Right lobe of liver (tissue), 6 donors: ENCODE measurements at regions not wholly inside any gene's neighbourhood (a gene's known extent, or its start where the extent isn't known, plus 50 kb on each side); places are given as distances from the start of the nearest gene placed in this dataset.

Experiments
- ATAC-seq, 4 donors: fragments of 200-7000 bp; cut with Tn5 transposase; one replicate each; pipeline ENCODE4 v1.9.1; 2020; ENCODE audit warnings: mild to moderate bottlenecking in 4 of 4, moderate library complexity in 4 of 4
- DNase-seq, 3 donors: peaks; one replicate each; pipeline ENCODE4 v3.0.0-alpha.2; 2020
- H3K27ac ChIP-seq, 3 donors: fragments of 200-600 bp; one replicate each; pipeline ENCODE4 v1.8.0; 2022
- H3K27me3 ChIP-seq, 2 donors: fragments of 200-600 bp; one replicate each; pipeline ENCODE4 v1.8.0; 2022
- H3K36me3 ChIP-seq, 4 donors: fragments of 200-600 bp; sonication (generic) in 1 of 4; one replicate each; pipeline versions ENCODE4 v1.5.1 to v1.8.0; 2017 to 2022; ENCODE audit warnings: control low read depth in 1 of 4
- H3K4me1 ChIP-seq, 4 donors: fragments of 200-600 bp; sonication (generic) in 1 of 4; one replicate each; pipeline versions ENCODE4 v1.5.1 to v1.8.0; 2017 to 2022; ENCODE audit warnings: control low read depth in 1 of 4
- H3K4me3 ChIP-seq, 3 donors: fragments of 200-600 bp; one replicate each; pipeline ENCODE4 v1.8.0; 2022
- H3K9me3 ChIP-seq, 4 donors: fragments of 200-600 bp; sonication (generic) in 1 of 4; one replicate each; pipeline versions ENCODE4 v1.5.1 to v1.8.0; 2017 to 2022; ENCODE audit warnings: control low read depth in 1 of 4
- POLR2A ChIP-seq: fragments of 450-650 bp; IDR thresholded peaks from one replicate; pipeline ENCODE4 v1.6.1; 2017; ENCODE audit warnings: antibody characterized with exemption, mild to moderate bottlenecking
- WGBS: methylation state at CpG from one replicate; pipeline ENCODE4 v1.1.6; 2018; ENCODE audit warnings: low coverage, low lambda C conversion rate; ENCODE audit not compliant: insufficient coverage; ENCODE audit errors: missing lambda C conversion rate; 5-methylcytosine and 5-hydroxymethylcytosine counted together
- intact Hi-C, 2 donors: fragments of 100-400 bp; cut with DNase I; formaldehyde crosslinking; loops; one replicate each; pipeline versions ENCODE4 v1.11.2 to v1.14.1; 2022
- TF ChIP-seq, protein P1 (sequence below), 4 donors: fragments of 200-600 bp in 3 of 4; fragments of 450-650 bp in 1 of 4; IDR thresholded peaks; one replicate each; pipeline versions ENCODE4 v1.5.1 to v1.8.0; 2016 to 2022; ENCODE audit warnings: antibody characterized with exemption in 4 of 4, mild to moderate bottlenecking in 2 of 4
- donor health status: DM: no; HTN: yes; CAD: no.
- donor health status: DM: no; HTN: no; CAD: no.
- donor health status: DM: no; HTN: no; CAD: no.
- donor health status: DM: no; HTN: yes; CAD: no.
- donor health status: DM: no; HTN: yes; CAD: no.

DNA sequence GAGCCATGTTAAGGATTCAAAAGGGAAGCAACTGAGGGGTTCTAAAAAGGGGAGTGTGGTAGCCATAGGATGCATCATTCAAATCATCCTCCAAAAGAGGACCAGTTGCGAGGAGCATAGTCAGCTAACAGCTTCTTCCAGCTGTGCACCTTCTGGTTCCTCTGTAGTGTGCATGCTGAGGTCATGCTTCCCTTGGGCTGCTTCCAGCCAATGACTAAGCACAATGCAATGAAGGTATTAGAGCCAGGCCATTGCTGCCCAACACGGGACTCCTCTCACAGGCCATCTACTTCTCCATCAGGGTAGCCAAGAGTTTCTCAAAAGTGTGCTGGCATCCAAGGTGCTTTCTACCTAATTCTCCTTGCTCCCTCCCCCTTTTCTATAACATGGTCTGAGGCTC is 69.2 kb upstream of the ARID2 start:
- peak in 3 of 4 donors; percentile 36 to 87 (median 36) for ATAC-seq
- DNase-seq = no peak

DNA sequence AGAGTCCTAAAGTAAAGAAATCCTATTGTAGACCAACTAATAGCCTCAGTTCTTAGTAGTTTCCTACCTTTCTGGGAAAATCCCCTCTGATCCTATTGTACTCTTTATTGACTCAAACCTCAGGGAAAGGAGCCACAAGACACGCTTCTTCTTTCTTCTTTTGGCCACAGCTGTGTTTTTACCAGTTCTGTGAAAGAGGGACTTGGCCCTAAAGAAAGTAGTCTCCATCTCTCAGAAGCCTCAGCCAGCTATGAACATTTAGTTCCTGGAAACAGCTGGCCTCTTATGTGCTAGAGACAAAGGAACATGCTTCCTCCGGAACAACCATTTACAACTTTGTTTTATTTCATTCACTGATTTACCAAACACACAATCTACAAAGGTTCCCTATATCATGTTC is 66.1 kb upstream of the ARID2 start:
- ATAC-seq (no peak), DNase-seq (no peak)
- no peaks in the 10 kb centered on the region for H3K4me1 ChIP-seq
- no peaks in the 10 kb centered on the region for H3K36me3 ChIP-seq
- H3K4me3 ChIP-seq = no peak overlapping the region
- H3K27me3 ChIP-seq = no peaks in the 10 kb centered on the region
- no peaks in the 10 kb centered on the region for H3K9me3 ChIP-seq
- TF ChIP-seq, protein P1, sequence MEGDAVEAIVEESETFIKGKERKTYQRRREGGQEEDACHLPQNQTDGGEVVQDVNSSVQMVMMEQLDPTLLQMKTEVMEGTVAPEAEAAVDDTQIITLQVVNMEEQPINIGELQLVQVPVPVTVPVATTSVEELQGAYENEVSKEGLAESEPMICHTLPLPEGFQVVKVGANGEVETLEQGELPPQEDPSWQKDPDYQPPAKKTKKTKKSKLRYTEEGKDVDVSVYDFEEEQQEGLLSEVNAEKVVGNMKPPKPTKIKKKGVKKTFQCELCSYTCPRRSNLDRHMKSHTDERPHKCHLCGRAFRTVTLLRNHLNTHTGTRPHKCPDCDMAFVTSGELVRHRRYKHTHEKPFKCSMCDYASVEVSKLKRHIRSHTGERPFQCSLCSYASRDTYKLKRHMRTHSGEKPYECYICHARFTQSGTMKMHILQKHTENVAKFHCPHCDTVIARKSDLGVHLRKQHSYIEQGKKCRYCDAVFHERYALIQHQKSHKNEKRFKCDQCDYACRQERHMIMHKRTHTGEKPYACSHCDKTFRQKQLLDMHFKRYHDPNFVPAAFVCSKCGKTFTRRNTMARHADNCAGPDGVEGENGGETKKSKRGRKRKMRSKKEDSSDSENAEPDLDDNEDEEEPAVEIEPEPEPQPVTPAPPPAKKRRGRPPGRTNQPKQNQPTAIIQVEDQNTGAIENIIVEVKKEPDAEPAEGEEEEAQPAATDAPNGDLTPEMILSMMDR (IDR thresholded peaks at IDR 0.05) = no peak
- no peak for TF ChIP-seq POLR2A
- intact Hi-C loops = no loop called here
- no peak overlapping the region for H3K27ac ChIP-seq
- WGBS = 49% methylated on average over 2 of the region's 2 CpGs

More for the DNA sequence above, 69.2 kb upstream of the ARID2 start:
- 0% methylated on average over 1 of the region's 2 CpGs for WGBS
- Histone ChIP-seq H3K27me3 (no peaks in the 10 kb centered on the region), H3K36me3 (no peaks in the 10 kb centered on the region), H3K4me3 (no peak overlapping the region), H3K27ac (no peak overlapping the region), H3K4me1 (no peaks in the 10 kb centered on the region), H3K9me3 (no peaks in the 10 kb centered on the region)
- intact Hi-C loops = no loop called here
- TF ChIP-seq POLR2A = no peak
- TF ChIP-seq, protein P1 (IDR thresholded peaks at IDR 0.05) = no peak

DNA sequence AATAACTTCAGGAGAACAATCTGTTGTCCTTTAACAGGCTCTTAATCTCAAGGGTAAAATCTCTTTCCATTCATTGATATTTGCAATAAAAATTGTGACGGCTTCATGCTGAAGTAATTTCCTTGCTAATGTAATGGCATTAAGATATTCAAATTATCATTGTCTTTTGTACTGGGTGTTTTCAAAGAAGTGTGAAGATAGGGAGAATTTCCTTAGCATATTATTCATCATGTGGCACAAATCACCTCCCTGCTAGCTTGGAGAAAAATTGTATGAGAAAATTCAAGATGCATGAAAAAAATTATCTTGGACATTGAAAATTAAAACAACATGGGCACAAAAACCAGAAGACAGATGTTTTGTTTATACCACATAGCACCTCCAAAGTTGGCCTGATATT is 63.6 kb upstream of the ARID2 start:
- Histone ChIP-seq H3K4me3 (no peak overlapping the region), H3K27me3 (no peaks in the 10 kb centered on the region), H3K9me3 (no peaks in the 10 kb centered on the region), H3K36me3 (no peaks in the 10 kb centered on the region), H3K4me1 (no peaks in the 10 kb centered on the region), H3K27ac (no peak overlapping the region)
- ATAC-seq (no peak), DNase-seq (no peak)
- 50% methylated on average over 1 of the region's 1 CpG for WGBS
- TF ChIP-seq, protein P1 (IDR thresholded peaks at IDR 0.05) = no peak
- TF ChIP-seq POLR2A = no peak
- intact Hi-C loops = no loop called here

DNA sequence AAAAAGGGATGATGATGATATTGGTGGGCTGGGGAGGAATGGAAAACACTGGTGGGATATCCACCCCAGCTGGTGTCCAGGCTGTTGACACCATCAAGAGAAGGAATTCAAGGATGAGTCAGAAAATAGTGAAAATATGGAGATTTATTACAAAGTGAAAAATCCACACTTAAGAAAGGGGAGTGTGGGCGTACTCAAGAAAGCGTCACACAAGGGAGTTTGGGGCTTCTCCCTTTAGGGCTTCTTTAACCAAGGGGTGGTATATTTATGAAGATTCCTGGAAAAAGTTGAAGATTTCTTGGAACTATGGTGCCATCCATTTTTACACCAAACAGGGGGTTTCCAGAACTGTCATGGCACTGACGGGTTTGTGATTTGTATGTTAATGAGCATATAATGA is 63.1 kb upstream of the ARID2 start:
- 79% methylated on average over 2 of the region's 3 CpGs for WGBS
- DNase-seq = no peak
- no peak for TF ChIP-seq POLR2A
- TF ChIP-seq, protein P1 (IDR thresholded peaks at IDR 0.05) = no peak
- H3K4me3 ChIP-seq = no peak overlapping the region
- H3K27me3 ChIP-seq = no peaks in the 10 kb centered on the region
- no peaks in the 10 kb centered on the region for H3K36me3 ChIP-seq
- no peak overlapping the region for H3K27ac ChIP-seq
- ATAC-seq = no peak
- no peaks in the 10 kb centered on the region for H3K4me1 ChIP-seq
- intact Hi-C loops = no loop called here
- H3K9me3 ChIP-seq = no peaks in the 10 kb centered on the region

DNA sequence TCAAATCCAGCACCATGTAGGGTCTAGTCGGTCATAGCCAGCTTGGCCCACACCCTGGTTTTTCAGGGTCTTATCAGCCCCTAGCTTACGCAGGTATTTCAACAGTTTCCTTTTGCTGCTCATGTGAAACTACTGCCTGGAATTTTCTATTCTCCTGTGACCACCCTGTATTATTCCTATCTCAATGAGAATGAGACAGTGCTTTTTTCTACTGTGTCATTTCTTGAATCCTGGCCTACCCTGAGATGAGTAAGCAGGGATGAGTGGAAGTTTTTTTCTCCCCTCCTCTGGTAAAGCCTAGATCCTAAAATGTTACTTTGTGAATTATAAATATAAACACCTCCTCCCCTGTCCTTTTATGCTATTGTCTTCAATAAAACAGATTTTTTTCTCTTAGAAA is 62.7 kb upstream of the ARID2 start:
- no peaks in the 10 kb centered on the region for H3K9me3 ChIP-seq
- DNase-seq = no peak
- no peaks in the 10 kb centered on the region for H3K4me1 ChIP-seq
- WGBS = 80% methylated on average over 1 of the region's 2 CpGs
- TF ChIP-seq POLR2A = no peak
- TF ChIP-seq, protein P1 (IDR thresholded peaks at IDR 0.05) = no peak
- no peaks in the 10 kb centered on the region for H3K27me3 ChIP-seq
- H3K27ac ChIP-seq = no peak overlapping the region
- intact Hi-C loops = no loop called here
- no peak overlapping the region for H3K4me3 ChIP-seq
- no peak for ATAC-seq
- H3K36me3 ChIP-seq = no peaks in the 10 kb centered on the region
